Left renal cortex interstitium (tissue), 4 donors: ENCODE measurements at regions not wholly inside any gene's neighbourhood (a gene's known extent, or its start where the extent isn't known, plus 50 kb on each side); places are given as distances from the start of the nearest gene placed in this dataset.

Experiments used
- DNase-seq, 4 donors: peaks; one replicate each; pipeline ENCODE4 v3.0.0-alpha.2; 2013; ENCODE audit warnings: low read depth in 4 of 4, low spot score in 2 of 4, missing footprints in 1 of 4

DNA sequence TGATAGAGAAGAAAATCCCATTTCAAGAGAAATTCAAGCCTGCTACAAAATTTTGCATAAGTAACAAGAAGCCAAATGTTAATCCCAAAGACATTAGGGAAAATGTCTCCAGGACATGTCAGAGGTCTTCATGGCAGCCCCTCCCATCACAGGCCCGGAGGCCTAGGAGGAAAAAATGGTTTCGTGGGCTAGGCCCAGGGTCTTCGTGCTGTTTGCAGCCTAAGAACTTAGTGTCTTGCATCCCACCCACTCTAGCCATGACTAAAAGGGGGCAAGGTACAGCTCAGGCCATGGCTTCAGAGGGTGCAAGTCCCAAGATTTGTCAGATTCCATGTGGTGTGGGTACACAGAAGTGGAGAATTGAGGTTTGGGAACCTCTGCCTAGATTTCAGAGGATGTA, 57.8 kb upstream of the TAPT1 start:
- no peak for DNase-seq

DNA sequence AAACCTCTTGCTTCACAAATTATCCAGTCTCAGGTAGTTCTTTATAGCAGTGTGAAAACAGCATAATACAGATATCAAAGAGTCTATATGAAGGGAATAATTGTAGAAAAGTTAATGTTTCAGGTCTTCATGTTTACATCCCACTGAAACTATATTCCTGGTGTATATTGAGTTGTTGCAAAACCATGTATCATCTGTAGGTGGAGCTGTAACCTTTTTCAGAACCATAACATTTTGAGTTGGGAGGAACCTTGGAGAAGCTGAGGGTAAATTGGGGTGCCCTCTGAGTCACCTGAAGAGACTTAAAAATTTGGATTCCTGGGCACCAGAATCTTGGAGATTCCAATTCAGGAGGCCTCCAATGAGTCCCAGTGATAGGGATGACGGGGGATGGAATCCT, 51.9 kb upstream of the TAPT1 start:
- DNase-seq, result no peak
